Spleen (tissue), 7 donors: ENCODE measurements at regions not wholly inside any gene's neighbourhood (a gene's known extent, or its start where the extent isn't known, plus 50 kb on each side); places are given as distances from the start of the nearest gene placed in this dataset.

Source experiments
- POLR2A ChIP-seq, 3 donors: fragments of 450-650 bp; IDR thresholded peaks; one replicate each; pipeline ENCODE4 v1.5.1; 2017; ENCODE audit warnings: antibody characterized with exemption in 3 of 3, mild to moderate bottlenecking in 1 of 3
- TF ChIP-seq, protein P1 (sequence below), 11 experiments: fragments of 200-600 bp in 7 of 11; fragments of 450-650 bp in 4 of 11; sonication (generic) in 4 of 11; IDR thresholded peaks in 8 of 11; conservative IDR thresholded peaks in 3 of 11; 1 replicate in 7 of 11; 2 replicates in 4 of 11; pipeline versions ENCODE4 v1.4.0 to v1.8.0; 2016 to 2021; ENCODE audit warnings: antibody characterized with exemption in 11 of 11, inconsistent platforms in 4 of 11, mild to moderate bottlenecking in 1 of 11
- donor health status: DM: no; HTN: no; CAD: no; lungs with moderate emphysema.
- donor health status: DM: no; HTN: no; CAD: no.
- donor health status: DM: no; HTN: no; CAD: no.

DNA sequence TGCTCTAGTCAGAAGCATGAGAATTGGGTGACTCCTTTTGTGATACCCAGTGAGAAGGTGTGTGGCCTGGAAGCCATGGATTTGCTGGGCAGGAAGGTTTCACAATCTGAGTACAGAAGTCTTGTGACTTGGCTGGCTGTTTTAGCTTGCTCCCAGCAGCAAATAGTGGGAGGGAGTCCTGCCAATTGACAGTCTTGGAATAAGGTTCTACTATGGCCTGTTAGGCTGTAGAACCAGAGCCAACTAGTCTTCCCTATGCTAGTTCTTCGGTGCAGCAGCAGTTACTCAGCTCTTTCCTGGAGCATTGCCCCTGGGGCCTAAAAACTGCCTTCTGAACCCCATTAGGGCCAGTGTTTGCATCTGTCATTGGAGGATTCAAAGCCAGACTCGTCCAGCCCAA lies 1935.4 kb upstream of the PCDH20 start:
- TF ChIP-seq, protein P1, sequence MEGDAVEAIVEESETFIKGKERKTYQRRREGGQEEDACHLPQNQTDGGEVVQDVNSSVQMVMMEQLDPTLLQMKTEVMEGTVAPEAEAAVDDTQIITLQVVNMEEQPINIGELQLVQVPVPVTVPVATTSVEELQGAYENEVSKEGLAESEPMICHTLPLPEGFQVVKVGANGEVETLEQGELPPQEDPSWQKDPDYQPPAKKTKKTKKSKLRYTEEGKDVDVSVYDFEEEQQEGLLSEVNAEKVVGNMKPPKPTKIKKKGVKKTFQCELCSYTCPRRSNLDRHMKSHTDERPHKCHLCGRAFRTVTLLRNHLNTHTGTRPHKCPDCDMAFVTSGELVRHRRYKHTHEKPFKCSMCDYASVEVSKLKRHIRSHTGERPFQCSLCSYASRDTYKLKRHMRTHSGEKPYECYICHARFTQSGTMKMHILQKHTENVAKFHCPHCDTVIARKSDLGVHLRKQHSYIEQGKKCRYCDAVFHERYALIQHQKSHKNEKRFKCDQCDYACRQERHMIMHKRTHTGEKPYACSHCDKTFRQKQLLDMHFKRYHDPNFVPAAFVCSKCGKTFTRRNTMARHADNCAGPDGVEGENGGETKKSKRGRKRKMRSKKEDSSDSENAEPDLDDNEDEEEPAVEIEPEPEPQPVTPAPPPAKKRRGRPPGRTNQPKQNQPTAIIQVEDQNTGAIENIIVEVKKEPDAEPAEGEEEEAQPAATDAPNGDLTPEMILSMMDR (IDR thresholded peaks at IDR 0.05 in 8 of 11, conservative IDR thresholded peaks at IDR 0.05 in 3 of 11): no peak
- no peak for TF ChIP-seq POLR2A (IDR thresholded peaks at IDR 0.05)
